ENCODE measurements at regions not wholly inside any gene's neighbourhood (a gene's known extent, or its start where the extent isn't known, plus 50 kb on each side); places are given as distances from the start of the nearest gene placed in this dataset.

DNA sequence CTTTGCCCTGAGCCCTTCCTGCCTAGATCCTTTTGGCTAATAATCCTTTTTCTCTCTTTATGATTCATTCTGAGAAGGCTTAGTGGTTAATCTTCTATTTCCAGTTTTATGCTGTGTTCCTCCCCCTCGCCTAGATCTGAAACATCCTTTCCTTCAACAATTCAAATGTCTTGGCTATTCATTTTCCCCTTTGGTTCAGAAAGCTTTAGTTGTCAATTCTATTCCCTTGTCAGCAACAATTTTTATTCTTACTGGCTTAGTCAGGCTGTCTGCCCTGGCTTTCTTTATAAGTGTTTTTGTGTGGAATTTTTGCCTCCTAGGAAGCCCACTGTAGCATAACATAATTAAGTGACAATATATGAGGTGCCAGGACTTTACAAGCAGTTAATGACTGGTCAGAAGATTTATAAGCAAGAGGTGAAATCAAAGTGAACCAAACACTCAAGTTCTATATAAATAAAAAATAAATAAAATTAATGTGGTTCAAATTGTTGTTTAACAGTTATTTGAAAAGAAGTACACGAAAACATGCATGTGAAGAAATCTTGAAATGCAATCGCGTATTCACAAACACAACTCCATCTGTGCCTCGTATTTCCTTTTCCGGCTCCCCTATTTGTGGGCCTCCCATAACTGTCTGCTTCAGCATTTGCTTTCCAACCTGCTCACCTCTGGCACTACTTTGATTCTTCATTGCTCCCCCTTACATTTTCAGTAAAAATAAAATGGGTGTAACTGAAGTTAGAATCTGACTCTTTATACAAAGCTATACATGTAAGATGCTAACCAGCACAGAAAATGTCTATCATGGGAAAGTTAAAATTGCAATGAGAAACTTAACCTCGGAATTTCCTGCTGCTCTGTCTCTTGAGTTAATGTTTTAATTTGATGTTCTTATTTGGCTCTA, 235.4 kb downstream of the SPRY1 start:
- TF ChIP-seq, protein P1, sequence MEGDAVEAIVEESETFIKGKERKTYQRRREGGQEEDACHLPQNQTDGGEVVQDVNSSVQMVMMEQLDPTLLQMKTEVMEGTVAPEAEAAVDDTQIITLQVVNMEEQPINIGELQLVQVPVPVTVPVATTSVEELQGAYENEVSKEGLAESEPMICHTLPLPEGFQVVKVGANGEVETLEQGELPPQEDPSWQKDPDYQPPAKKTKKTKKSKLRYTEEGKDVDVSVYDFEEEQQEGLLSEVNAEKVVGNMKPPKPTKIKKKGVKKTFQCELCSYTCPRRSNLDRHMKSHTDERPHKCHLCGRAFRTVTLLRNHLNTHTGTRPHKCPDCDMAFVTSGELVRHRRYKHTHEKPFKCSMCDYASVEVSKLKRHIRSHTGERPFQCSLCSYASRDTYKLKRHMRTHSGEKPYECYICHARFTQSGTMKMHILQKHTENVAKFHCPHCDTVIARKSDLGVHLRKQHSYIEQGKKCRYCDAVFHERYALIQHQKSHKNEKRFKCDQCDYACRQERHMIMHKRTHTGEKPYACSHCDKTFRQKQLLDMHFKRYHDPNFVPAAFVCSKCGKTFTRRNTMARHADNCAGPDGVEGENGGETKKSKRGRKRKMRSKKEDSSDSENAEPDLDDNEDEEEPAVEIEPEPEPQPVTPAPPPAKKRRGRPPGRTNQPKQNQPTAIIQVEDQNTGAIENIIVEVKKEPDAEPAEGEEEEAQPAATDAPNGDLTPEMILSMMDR (IDR thresholded peaks at IDR 0.05; ENCODE audit: insufficient read depth, low read depth, low read length), result no peak
- Histone ChIP-seq H3K4me3 (ENCODE audit: low read depth, low read length) (no peak overlapping the region), H3K36me3 (ENCODE audit: control insufficient read depth, insufficient read depth, low read length) (no peaks in the 10 kb centered on the region), H3K27me3 (ENCODE audit: control insufficient read depth, insufficient read depth, low read length) (no peaks in the 10 kb centered on the region)
- ChIA-PET CTCF (interaction anchor here (0.6 to 1.2 kb wide), 2 partner anchors 22 to 61 kb away, joined by 3 to 5 read pairs; no protein-coding TSS in a partner anchor), POLR2A (no interaction called here)
- DNase-seq (ENCODE audit: low read depth), result no peak

DNA sequence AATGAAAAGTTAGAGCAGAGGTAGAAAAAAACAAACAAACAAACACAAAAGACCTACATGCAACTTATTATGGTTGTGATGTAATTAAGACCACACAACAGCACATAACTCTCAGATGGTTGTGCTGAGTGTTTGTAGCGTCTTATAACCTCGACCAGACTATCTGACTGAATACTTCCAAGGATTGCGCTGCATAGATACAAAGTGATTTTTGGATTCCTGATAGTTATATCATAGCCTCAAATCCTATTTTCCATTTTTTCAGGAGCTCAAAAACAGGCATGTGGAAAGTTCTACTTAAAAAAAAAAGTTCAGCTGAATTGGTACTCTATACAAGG, 236.1 kb downstream of the SPRY1 start:
- TF ChIP-seq, protein P1 (IDR thresholded peaks at IDR 0.05; ENCODE audit: insufficient read depth, low read depth, low read length), result no peak
- Histone ChIP-seq H3K36me3 (ENCODE audit: control insufficient read depth, insufficient read depth, low read length) (no peaks in the 10 kb centered on the region), H3K4me3 (ENCODE audit: low read depth, low read length) (no peak overlapping the region), H3K27me3 (ENCODE audit: control insufficient read depth, insufficient read depth, low read length) (no peaks in the 10 kb centered on the region)
- DNase-seq (ENCODE audit: low read depth), result no peak
- ChIA-PET POLR2A (no interaction called here), CTCF (interaction anchor here (0.6 to 1.2 kb wide), 4 partner anchors 14 to 326 kb away, joined by 3 to 5 read pairs (median 3); no protein-coding TSS in a partner anchor)

DNA sequence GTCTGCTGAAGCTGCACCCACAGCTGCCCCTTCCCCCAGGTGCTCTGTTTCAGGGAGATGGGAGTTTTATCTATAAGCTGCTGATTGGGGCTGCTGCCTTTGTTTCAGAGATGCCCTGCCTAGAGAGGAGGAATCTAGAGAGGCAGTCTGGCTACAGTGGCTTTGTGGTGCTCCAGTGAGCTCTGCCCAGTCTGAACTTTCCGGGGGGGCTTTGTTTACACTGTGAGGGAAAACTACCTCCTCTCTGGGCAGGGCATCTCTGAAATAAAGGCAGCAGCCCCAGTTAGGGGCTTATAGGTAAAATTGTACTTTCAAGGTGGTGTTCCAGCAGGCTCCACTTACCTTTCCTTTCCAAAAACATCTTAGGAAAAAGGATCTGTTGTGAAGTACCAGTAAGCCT, 242.2 kb downstream of the SPRY1 start:
- no peak for DNase-seq (ENCODE audit: low read depth)
- Histone ChIP-seq H3K27me3 (ENCODE audit: control insufficient read depth, insufficient read depth, low read length) (peaks cover 2% of the 10 kb centered on the region; the same call in 1 of the 2 replicates), H3K4me3 (ENCODE audit: low read depth, low read length) (no peak overlapping the region), H3K36me3 (ENCODE audit: control insufficient read depth, insufficient read depth, low read length) (no peaks in the 10 kb centered on the region)
- POLR2A ChIA-PET, result no interaction called here
- CTCF ChIA-PET, result interaction anchor here (1.4 kb wide), 1 partner anchor 74 kb away, joined by 4 read pairs; no protein-coding TSS in a partner anchor
- TF ChIP-seq, protein P1 (IDR thresholded peaks at IDR 0.05; ENCODE audit: insufficient read depth, low read depth, low read length), result no peak

DNA sequence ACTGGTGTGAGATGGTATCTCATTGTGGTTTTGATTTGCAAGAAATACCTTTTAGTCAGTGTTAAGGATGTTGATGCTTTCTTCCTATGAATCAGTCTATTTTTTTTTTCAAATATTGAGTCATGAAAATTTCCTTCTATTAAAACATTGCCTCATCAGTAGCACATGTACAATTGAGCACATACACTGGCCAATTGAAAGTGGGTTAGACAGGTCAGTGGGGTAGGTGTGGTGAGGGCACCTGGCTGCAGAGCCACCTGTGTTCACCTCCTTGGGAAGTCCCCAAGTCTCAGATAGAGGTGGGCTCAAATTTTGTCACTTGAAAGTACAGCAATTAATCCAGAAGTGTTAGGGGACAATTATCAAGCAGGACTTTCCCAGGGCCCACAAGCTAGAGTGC, 243.7 kb downstream of the SPRY1 start:
- POLR2A ChIA-PET, result no interaction called here
- CTCF ChIA-PET, result no interaction called here
- H3K36me3 ChIP-seq (ENCODE audit: control insufficient read depth, insufficient read depth, low read length), result no peaks in the 10 kb centered on the region
- H3K4me3 ChIP-seq (ENCODE audit: low read depth, low read length), result no peak overlapping the region
- DNase-seq (ENCODE audit: low read depth), result peak; percentile 23
- peaks cover 2% of the 10 kb centered on the region; the same call in 1 of the 2 replicates for H3K27me3 ChIP-seq (ENCODE audit: control insufficient read depth, insufficient read depth, low read length)
- TF ChIP-seq, protein P1 (IDR thresholded peaks at IDR 0.05; ENCODE audit: insufficient read depth, low read depth, low read length), result no peak

DNA sequence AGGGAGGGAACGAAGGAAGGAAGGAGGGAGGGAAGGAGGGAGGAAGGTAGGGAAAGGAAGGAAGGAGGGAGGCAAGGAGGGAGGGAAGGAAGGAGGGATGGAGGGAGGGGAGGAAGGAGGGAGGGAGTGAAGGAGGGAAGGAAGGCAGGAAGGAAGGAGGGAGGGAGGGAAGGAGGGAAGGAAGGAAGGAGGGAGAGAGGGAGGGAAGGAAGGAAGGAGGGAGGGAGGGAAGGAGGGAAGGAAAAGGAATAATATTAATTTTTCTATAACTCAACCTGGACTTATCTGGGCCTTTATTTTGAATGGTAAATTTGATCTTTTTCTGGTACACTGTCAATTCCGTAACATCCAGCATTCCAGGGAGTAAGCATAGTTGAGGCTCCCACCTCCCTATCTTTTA, 244.2 kb downstream of the SPRY1 start:
- ChIA-PET CTCF (no interaction called here), POLR2A (no interaction called here)
- TF ChIP-seq, protein P1 (IDR thresholded peaks at IDR 0.05; ENCODE audit: insufficient read depth, low read depth, low read length), result no peak

More for the DNA sequence above, 244.2 kb downstream of the SPRY1 start:
- Histone ChIP-seq H3K4me3 (ENCODE audit: low read depth, low read length) (no peak overlapping the region), H3K27me3 (ENCODE audit: control insufficient read depth, insufficient read depth, low read length) (peaks cover 2% of the 10 kb centered on the region; the same call in 1 of the 2 replicates), H3K36me3 (ENCODE audit: control insufficient read depth, insufficient read depth, low read length) (no peaks in the 10 kb centered on the region)
- DNase-seq (ENCODE audit: low read depth), result no peak
